CD14-positive monocyte (primary cell): ENCODE measurements at regions not wholly inside any gene's neighbourhood (a gene's known extent, or its start where the extent isn't known, plus 50 kb on each side); places are given as distances from the start of the nearest gene placed in this dataset.
"Not testable (repeated sequence)": the region's sequence is repeated elsewhere in the genome, so short reads cannot be mapped to it uniquely, and the experiment has no call there.

Source experiments
- DNase-seq, 3 donors: peaks; one replicate each; pipeline ENCODE4 v3.0.0-alpha.2; 2011 to 2022
- H2AFZ ChIP-seq: 2 replicates; pipeline ENCODE4 v1.6.0; 2012; ENCODE audit warnings: mild to moderate bottlenecking, low read depth, low read length, inconsistent platforms; ENCODE audit not compliant: insufficient read depth, poor library complexity, severe bottlenecking
- H3K27ac ChIP-seq, 2 donors: 1 replicate in 1 of 2; 2 replicates in 1 of 2; pipeline ENCODE4 v1.5.1; 2012 to 2013; ENCODE audit warnings: low read length in 2 of 2, control low read depth in 1 of 2, inconsistent platforms in 1 of 2, low read depth in 1 of 2, mild to moderate bottlenecking in 1 of 2
- H3K27me3 ChIP-seq, 2 donors: one replicate each; pipeline versions ENCODE4 v1.6.0 to v1.6.1; 2011 to 2013; ENCODE audit warnings: low read length in 2 of 2; ENCODE audit not compliant: control insufficient read depth in 2 of 2, insufficient read depth in 2 of 2
- H3K36me3 ChIP-seq, 2 donors: replicated peaks in 1 of 2; 1 replicate in 1 of 2; 2 replicates in 1 of 2; pipeline versions ENCODE4 v1.5.1 to v1.6.1; 2012 to 2013; ENCODE audit warnings: low read length in 2 of 2, control low read depth in 1 of 2, inconsistent platforms in 1 of 2, mild to moderate bottlenecking in 1 of 2; ENCODE audit not compliant: insufficient read depth in 2 of 2, control insufficient read depth in 1 of 2
- H3K4me1 ChIP-seq, 2 donors: 1 replicate in 1 of 2; 2 replicates in 1 of 2; pipeline versions ENCODE4 v1.5.1 to v1.6.1; 2012 to 2013; ENCODE audit warnings: low read length in 2 of 2, control low read depth in 1 of 2, inconsistent platforms in 1 of 2, mild to moderate bottlenecking in 1 of 2, moderate library complexity in 1 of 2; ENCODE audit not compliant: insufficient read depth in 2 of 2, control insufficient read depth in 1 of 2
- H3K4me2 ChIP-seq: replicated peaks from 2 replicates; pipeline ENCODE3; 2012; ENCODE audit warnings: low read length, moderate library complexity, mild to moderate bottlenecking; ENCODE audit not compliant: poor library complexity, severe bottlenecking; ENCODE audit errors: extremely low read depth
- H3K4me3 ChIP-seq, 3 experiments: fragments of 200-600 bp in 1 of 3; sonication (generic) in 1 of 3; replicated peaks in 1 of 3; 1 replicate in 2 of 3; 2 replicates in 1 of 3; pipeline ENCODE4 v1.5.1; 2011 to 2013; ENCODE audit warnings: low read length in 3 of 3, mild to moderate bottlenecking in 3 of 3, control low read depth in 2 of 3, low read depth in 2 of 3, inconsistent platforms in 1 of 3, moderate library complexity in 1 of 3
- H3K79me2 ChIP-seq: 2 replicates; pipeline ENCODE4 v1.6.0; 2012; ENCODE audit warnings: mild to moderate bottlenecking, control low read depth, inconsistent platforms, low read length, moderate library complexity; ENCODE audit not compliant: insufficient read depth
- H3K9ac ChIP-seq: 2 replicates; pipeline ENCODE4 v1.6.0; 2017; ENCODE audit warnings: low read length, mild to moderate bottlenecking; ENCODE audit not compliant: insufficient read depth, poor library complexity, severe bottlenecking
- H3K9me3 ChIP-seq, 2 donors: replicated peaks in 1 of 2; 1 replicate in 1 of 2; 2 replicates in 1 of 2; pipeline versions ENCODE4 v1.5.1 to v1.6.1; 2012 to 2013; ENCODE audit warnings: low read length in 2 of 2, control low read depth in 1 of 2; ENCODE audit not compliant: control insufficient read depth in 1 of 2, insufficient read depth in 1 of 2
- H4K20me1 ChIP-seq: 2 replicates; pipeline ENCODE4 v1.6.0; 2012; ENCODE audit warnings: mild to moderate bottlenecking, low read length, control low read depth, moderate library complexity; ENCODE audit not compliant: insufficient read depth
- H3K27ac Mint-ChIP-seq, 7 donors: one replicate each; pipeline ENCODE4 v1.8.0; 2020; ENCODE audit warnings: mild to moderate bottlenecking in 7 of 7, mixed read lengths in 7 of 7, moderate library complexity in 6 of 7, inconsistent platforms in 2 of 7
- H3K27me3 Mint-ChIP-seq, 3 donors: one replicate each; pipeline ENCODE4 v1.8.0; 2021 to 2022; ENCODE audit warnings: low read depth in 3 of 3, mild to moderate bottlenecking in 3 of 3, mixed read lengths in 3 of 3, moderate library complexity in 3 of 3, inconsistent platforms in 1 of 3
- H3K36me3 Mint-ChIP-seq, 2 donors: one replicate each; pipeline ENCODE4 v1.8.0; 2020; ENCODE audit warnings: mixed read lengths in 2 of 2, inconsistent platforms in 1 of 2, mild to moderate bottlenecking in 1 of 2
- H3K4me1 Mint-ChIP-seq: one replicate; pipeline ENCODE4 v1.8.0; 2020; ENCODE audit warnings: mild to moderate bottlenecking, mixed read lengths
- H3K4me3 Mint-ChIP-seq, 2 donors: one replicate each; pipeline ENCODE4 v1.8.0; 2020; ENCODE audit warnings: mild to moderate bottlenecking in 2 of 2, mixed read lengths in 2 of 2, moderate library complexity in 1 of 2
- H3K9me3 Mint-ChIP-seq, 7 donors: one replicate each; pipeline ENCODE4 v1.8.0; 2020 to 2022; ENCODE audit warnings: mixed read lengths in 7 of 7, mild to moderate bottlenecking in 6 of 7, moderate library complexity in 6 of 7, inconsistent platforms in 2 of 7
- CTCF ChIP-seq: fragments of 200-600 bp; IDR thresholded peaks from one replicate; pipeline ENCODE4 v1.8.0; 2022; ENCODE audit warnings: antibody characterized with exemption, mild to moderate bottlenecking
- WGBS: methylation state at CpG from one replicate; pipeline ENCODE4 v1.1.5; 2013; ENCODE audit warnings: missing lambda C conversion rate; ENCODE audit not compliant: insufficient coverage; 5-methylcytosine and 5-hydroxymethylcytosine counted together
- intact Hi-C, 2 donors: fragments of 100-400 bp; cut with micrococcal nuclease; formaldehyde crosslinking; loops; one replicate each; pipeline versions ENCODE4 v1.15.0 to v1.15.1; 2023

DNA sequence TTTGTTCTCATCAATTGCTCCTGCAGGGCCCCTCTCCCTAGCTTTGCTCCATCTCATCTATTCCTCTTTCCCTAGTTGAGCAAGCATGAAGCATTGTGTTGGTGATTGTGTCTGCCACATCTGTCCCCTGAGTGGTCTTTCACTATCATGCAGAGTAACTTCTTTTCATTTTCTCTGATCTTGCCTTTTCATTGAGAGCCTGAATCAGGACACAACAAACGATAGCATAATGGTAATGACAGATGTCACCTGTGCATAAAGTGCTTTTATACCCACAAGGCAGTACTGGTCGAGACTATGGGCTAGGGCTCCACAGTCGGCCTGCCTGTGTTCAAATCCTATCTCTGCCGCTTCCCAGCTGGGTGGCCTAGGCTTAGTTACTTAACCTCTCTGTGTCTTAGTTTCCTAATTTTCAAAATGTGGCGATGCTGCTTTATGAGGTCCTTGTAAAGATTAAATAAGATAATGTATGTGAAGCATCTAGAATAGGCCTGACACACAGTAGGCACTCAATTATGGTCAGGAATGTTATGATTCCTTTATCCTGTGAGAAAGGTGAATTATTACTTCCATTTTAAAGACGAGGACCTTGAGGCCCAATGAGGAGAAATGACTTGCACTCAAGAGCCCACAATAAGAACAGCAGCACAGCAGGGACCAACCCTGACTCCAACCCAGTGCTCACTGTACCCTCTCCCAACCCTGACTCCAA lies 137.1 kb upstream of the ZNF618 start:
- Histone ChIP-seq H3K9ac (no peak overlapping the region), H3K27ac (no peak overlapping the region), H3K4me3 (no peak overlapping the region), H3K4me2 (no peak overlapping the region), H3K79me2 (no peaks in the 10 kb centered on the region), H2AFZ (no peak overlapping the region), H3K27me3 (no peaks in the 10 kb centered on the region), H3K9me3 (no peaks in the 10 kb centered on the region), H3K4me1 (no peaks in the 10 kb centered on the region), H3K36me3 (no peaks in the 10 kb centered on the region), H4K20me1 (no peaks in the 10 kb centered on the region)
- Mint-ChIP-seq H3K4me3 (no peak overlapping the region), H3K4me1 (peaks cover 10% of the 10 kb centered on the region), H3K36me3 (no peaks in the 10 kb centered on the region), H3K9me3 (peaks cover 0 to 6% (median 1%) of the 10 kb centered on the region in 7 donors), H3K27ac (peak overlapping the region in 2 of 7 donors; percentile 11 to 42), H3K27me3 (peaks cover 3 to 6% (median 5%) of the 10 kb centered on the region in 3 donors)
- DNase-seq = no peak
- TF ChIP-seq CTCF = no peak
- 72% methylated on average over 5 of the region's 6 CpGs for WGBS
- intact Hi-C loops = no loop called here

- H3K9me3 ChIP-seq, H3K9me3 Mint-ChIP-seq, H2AFZ ChIP-seq, H3K27ac ChIP-seq, H3K4me3 ChIP-seq, H3K36me3 Mint-ChIP-seq, H3K27me3 ChIP-seq, H3K36me3 ChIP-seq, H4K20me1 ChIP-seq, H3K4me2 ChIP-seq, H3K4me1 ChIP-seq, DNase-seq, H3K4me3 Mint-ChIP-seq, H3K9ac ChIP-seq, H3K27me3 Mint-ChIP-seq, intact Hi-C loops, H3K79me2 ChIP-seq: not testable (repeated sequence)
- WGBS = 100% methylated on average over 2 of the region's 2 CpGs
- H3K4me1 Mint-ChIP-seq = peaks cover 10% of the 10 kb centered on the region
- peak overlapping the region in 1 of 7 donors; percentile 45 for H3K27ac Mint-ChIP-seq
Measured at GRCh38 chr9:113739605-113740507, 136.3 kb upstream of the ZNF618 start.

- H3K36me3 Mint-ChIP-seq, H4K20me1 ChIP-seq, H3K4me2 ChIP-seq, H3K4me1 ChIP-seq, H3K27me3 Mint-ChIP-seq, H2AFZ ChIP-seq, H3K36me3 ChIP-seq, intact Hi-C loops, H3K27me3 ChIP-seq, H3K79me2 ChIP-seq, H3K4me3 Mint-ChIP-seq, DNase-seq, H3K9me3 Mint-ChIP-seq, H3K4me3 ChIP-seq, H3K4me1 Mint-ChIP-seq, H3K27ac ChIP-seq, H3K9me3 ChIP-seq, H3K9ac ChIP-seq: not testable (repeated sequence)
- 62% methylated on average over 4 of the region's 8 CpGs for WGBS
- H3K27ac Mint-ChIP-seq = peak overlapping the region in 2 of 7 donors; percentile 45 to 57
Measured at GRCh38 chr9:113740508-113741500, 135.3 kb upstream of the ZNF618 start.
